HG03039 (cell line): ENCODE measurements at regions not wholly inside any gene's neighbourhood (a gene's known extent, or its start where the extent isn't known, plus 50 kb on each side); places are given as distances from the start of the nearest gene placed in this dataset.

Experiments used
- ATAC-seq: cut with Tn5 transposase; IDR thresholded peaks from one replicate; pipeline ENCODE4 v1.9.1; 2021; ENCODE audit warnings: mild to moderate bottlenecking, moderate library complexity; ENCODE audit not compliant: unreplicated experiment

DNA sequence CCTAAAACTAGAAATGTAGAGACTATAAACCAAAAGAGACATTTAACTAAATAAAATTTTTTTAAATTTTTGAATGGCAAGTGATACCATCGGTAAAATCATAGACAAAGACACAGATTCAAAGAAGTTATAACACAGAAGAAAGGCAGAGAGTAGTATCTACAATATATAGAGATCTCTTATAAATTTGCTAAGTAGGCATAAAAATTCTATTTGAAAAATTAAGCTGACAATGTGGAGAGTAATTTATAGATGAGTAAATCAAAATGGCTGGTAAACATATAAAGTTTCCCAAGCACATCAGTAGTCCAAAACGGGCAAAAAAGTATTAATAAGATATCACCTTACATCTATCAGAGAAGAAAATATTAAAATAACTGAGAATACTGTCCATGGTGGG is 1061.0 kb downstream of the ADGRL2 start:
- no peak for ATAC-seq

GRCh38 chr1:82858031-82858430 is 1057.3 kb downstream of the ADGRL2 start:
- ATAC-seq = no peak

GRCh38 chr1:82849460-82849859 is 1048.7 kb downstream of the ADGRL2 start:
- ATAC-seq = no peak

- no peak for ATAC-seq
Observed at GRCh38 chr1:82848043-82848442, 1047.3 kb downstream of the ADGRL2 start.

- ATAC-seq = no peak
Observed at GRCh38 chr1:82845866-82846265, 1045.1 kb downstream of the ADGRL2 start.

DNA sequence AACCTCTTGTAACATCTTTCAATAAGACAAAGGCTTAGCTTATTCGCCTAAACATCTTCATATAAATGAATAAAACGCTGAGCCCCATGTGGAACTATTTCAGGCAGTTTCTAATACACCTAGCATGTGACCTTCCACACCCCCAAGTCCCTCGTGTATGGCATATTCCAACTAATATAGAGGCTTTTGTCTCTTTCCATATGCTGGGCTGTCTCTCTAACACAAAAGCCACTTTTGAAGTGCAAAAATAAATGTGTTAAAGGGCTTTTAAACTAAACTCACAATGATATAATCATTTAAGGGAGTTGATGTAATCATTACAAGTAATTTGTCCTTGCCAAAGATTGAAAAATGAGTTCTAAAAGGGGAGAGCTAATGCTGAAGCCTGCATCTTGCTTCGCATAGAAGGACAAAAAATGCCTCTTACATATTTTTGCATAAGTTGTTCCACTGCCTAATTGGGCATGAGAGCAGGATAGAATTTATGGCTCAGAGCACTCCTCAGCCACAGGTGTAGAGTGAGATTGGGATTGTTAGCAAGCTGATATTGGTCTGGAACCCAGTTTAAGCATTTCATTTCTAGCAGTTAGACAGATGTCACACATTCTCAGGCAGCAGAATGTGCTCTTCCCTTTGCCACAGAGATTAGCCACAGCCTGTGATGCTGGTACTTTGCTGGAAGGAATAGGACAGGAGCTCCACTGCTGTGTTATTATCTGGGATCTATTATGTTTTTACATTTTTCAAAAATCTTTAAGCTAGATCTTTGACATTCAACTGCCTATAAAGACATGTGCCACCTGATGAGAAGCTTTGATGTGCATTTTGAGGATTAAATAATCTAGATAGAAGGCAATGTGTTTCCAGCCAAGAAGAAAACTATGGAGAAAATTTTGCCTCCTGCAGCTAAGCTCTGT is 1044.4 kb downstream of the ADGRL2 start:
- ATAC-seq = no peak

DNA sequence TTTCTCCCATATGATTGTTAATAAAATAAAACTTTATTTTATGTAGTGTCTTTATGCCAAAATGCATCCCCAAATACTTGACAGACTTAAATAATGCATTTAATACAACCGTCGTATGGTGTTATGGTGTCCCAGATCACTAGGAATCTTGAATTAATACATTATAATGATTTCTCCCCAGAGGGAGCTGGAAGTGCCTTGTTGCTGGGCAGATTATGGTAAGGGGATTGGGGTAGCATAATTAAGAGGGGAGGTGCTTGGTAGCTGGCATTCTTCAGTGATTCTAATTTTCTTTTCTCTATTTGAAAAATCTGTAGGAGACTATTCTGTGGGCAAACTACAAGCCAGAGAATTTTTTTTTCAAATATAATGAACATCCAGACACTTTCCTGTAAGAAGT is 1043.7 kb downstream of the ADGRL2 start:
- ATAC-seq = no peak

DNA sequence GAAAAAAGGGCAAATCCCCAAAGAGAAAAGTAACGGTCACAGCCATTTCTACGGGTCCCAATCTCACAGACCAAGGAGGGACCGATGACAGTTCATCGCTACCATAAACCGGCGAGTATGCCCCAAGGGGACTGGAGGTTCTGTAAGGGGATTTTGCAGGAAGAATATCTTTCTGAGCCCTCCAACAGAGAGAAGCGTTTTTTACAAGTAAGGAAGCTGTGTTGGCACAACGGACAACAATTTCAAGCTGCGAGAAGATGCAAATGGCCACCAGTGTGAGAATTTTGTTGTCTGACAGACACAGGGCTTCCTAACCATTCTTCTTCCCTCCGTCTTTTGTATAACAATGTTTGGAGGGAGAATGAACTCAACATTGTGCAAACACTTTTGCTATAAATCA is 1043.1 kb downstream of the ADGRL2 start:
- ATAC-seq = no peak

GRCh38 chr1:82840192-82840591 is 1039.5 kb downstream of the ADGRL2 start:
- ATAC-seq = no peak

- ATAC-seq = no peak
Observed at GRCh38 chr1:82837766-82838465, 1037.2 kb downstream of the ADGRL2 start.

DNA sequence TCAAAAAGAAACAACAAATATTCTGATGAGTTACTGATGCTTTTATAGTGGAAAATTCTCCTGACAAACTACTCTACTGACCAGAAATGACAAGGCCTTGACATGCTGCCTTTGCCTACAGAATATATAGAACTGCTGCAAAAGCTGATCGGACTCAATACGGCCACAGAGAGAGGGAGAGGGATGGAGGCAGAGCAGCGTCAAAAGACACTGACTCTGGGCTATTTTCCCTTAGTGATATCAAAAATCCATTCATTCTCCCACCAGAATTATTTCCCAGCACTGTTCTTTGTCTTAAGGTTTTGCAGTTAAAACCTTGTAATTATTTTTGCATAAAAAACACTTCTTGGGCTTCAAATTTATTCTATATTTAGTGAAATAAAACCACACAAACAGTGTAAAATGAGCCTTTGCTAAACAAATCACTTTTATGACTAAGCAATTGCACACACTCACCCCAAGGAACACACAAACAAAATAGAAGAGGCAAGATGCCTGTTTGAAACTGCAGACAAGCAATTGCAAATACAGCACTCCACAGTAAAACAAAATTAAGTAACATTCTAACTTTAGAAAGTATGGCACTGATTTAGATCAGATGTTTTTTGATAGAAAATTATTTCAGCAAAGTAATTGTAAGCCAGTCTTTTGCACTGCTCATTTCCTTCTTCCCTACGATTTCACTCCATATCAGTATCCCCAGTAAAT is 1036.4 kb downstream of the ADGRL2 start:
- ATAC-seq = no peak

DNA sequence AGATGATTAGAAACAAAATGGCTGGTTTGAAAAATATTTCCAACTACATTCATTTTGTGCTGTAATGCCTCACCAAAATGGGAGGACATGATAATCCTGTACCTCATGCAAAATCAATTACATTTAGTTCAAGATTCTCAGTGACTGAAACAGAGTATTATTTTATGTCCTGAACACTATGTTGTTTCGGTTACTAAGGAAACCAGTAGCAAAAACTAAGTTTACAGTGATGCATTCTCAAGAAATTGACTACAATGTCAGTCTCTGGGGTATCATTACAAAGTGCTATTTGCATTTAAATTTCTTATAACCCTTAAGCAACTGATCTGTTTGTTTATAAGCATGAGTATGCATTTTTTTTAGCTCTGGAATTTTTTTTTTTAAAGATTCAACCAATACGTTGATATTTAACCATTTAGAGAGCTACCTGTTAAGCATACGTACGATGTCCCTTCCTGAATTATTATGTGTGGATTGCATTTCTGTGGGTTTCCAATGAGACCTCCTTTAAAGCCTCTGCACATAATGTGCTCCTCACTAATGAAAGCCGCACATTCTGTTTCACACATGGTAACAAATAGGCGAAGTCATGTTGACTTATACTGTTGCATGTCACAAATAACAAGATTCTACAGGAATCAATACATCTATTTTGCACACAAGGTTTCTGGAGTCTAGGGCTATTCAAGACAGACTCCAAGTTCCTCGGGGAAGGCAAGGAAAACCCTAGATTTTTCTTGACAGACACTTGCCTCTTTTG is 1035.7 kb downstream of the ADGRL2 start:
- ATAC-seq = no peak

GRCh38 chr1:82830690-82831380 is 1030.1 kb downstream of the ADGRL2 start:
- ATAC-seq = no peak

GRCh38 chr1:82829527-82829926 is 1028.8 kb downstream of the ADGRL2 start:
- ATAC-seq = no peak

- ATAC-seq = no peak
Observed at GRCh38 chr1:82823876-82824275, 1023.1 kb downstream of the ADGRL2 start.

GRCh38 chr1:82820816-82821215 is 1020.1 kb downstream of the ADGRL2 start:
- no peak for ATAC-seq

- ATAC-seq = no peak
Observed at GRCh38 chr1:82819234-82819633, 1018.5 kb downstream of the ADGRL2 start.

- no peak for ATAC-seq
Observed at GRCh38 chr1:82818586-82818985, 1017.9 kb downstream of the ADGRL2 start.

DNA sequence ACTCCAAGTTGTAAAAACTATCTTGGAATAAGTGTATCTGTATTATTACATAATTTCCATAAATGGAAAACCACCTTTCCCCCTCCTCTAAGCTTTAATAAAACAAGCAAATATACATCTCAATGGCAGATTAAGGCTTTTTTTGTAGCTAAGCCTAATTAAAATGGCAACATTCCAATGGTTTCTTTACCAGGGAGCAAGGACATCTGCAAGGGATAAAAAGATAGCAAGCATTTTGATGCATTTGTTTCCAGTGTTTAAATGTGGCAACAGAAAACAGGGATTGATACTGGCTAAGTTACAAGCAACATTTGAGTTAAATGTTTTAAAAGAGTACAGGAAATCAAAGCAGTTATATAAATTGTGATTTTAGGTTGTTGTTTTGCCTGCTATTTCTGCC is 1012.7 kb downstream of the ADGRL2 start:
- ATAC-seq = no peak

GRCh38 chr1:82810601-82811000 is 1009.9 kb downstream of the ADGRL2 start:
- no peak for ATAC-seq
